Gastroesophageal sphincter (tissue), 3 donors: ENCODE measurements at regions not wholly inside any gene's neighbourhood (a gene's known extent, or its start where the extent isn't known, plus 50 kb on each side); places are given as distances from the start of the nearest gene placed in this dataset.

Source experiments
- CTCF ChIP-seq, 4 experiments: fragments of 200-600 bp in 2 of 4; fragments of 450-650 bp in 2 of 4; sonication (generic) in 1 of 4; IDR thresholded peaks; one replicate each; pipeline ENCODE4 v1.5.1; 2017 to 2019; ENCODE audit warnings: antibody characterized with exemption in 4 of 4, mild to moderate bottlenecking in 2 of 4, moderate library complexity in 2 of 4
- POLR2A ChIP-seq, 2 donors: fragments of 450-650 bp; IDR thresholded peaks; one replicate each; pipeline ENCODE4 v1.6.1; 2017; ENCODE audit warnings: antibody characterized with exemption in 2 of 2, mild to moderate bottlenecking in 2 of 2, moderate library complexity in 1 of 2

- TF ChIP-seq CTCF (IDR thresholded peaks at IDR 0.05), result no peak
- no peak for TF ChIP-seq POLR2A (IDR thresholded peaks at IDR 0.05)
These were observed 54.8 kb upstream of the ATP2C1 start for GRCh38 chr3:130838898-130839600.
